IMR-90 (cell line): ENCODE measurements at regions not wholly inside any gene's neighbourhood (a gene's known extent, or its start where the extent isn't known, plus 50 kb on each side); places are given as distances from the start of the nearest gene placed in this dataset.

Source experiments
- ATAC-seq: fragments of 200-7000 bp; cut with Tn5 transposase; 2 replicates; pipeline ENCODE4 v1.9.1; 2020; ENCODE audit warnings: low read depth, mild to moderate bottlenecking, moderate library complexity
- BruUV-seq: library from RNA; stranded (reverse); fragments of 400-500 nt; replicated peaks from 2 replicates; lab custom pipeline; 2021; lab: Mats Ljungman, UMichigan
- CTCF ChIA-PET: fragments of 300-600 bp; formaldehyde crosslinking; extraction: SDS; loops from one replicate; lab custom pipeline; 2021; ENCODE audit warnings: antibody characterized with exemption; lab: Yijun Ruan, JAX
- POLR2A ChIA-PET: fragments of 300-600 bp; sonication (Branson Sonifier 250); formaldehyde crosslinking; loops from one replicate; lab custom pipeline; 2022; ENCODE audit warnings: antibody characterized with exemption; ENCODE audit not compliant: unreplicated experiment; lab: Charles Lee
- DNase-seq: peaks from one replicate; pipeline ENCODE4 v3.0.0; 2013
- H2AFZ ChIP-seq: replicated peaks from 2 replicates; pipeline ENCODE3; 2013; ENCODE audit warnings: low read length, mild to moderate bottlenecking; ENCODE audit not compliant: poor library complexity
- H2AK5ac ChIP-seq: 2 replicates; pipeline ENCODE4 v1.6.1; 2013; ENCODE audit warnings: low read depth, low read length, inconsistent platforms
- H2AK9ac ChIP-seq: replicated peaks from 2 replicates; pipeline ENCODE3; 2013; ENCODE audit warnings: mild to moderate bottlenecking, low read depth, low read length, moderate library complexity; ENCODE audit not compliant: poor library complexity
- H2BK120ac ChIP-seq: 2 replicates; pipeline ENCODE4 v1.6.1; 2013; ENCODE audit warnings: low read depth, low read length, inconsistent platforms
- H2BK15ac ChIP-seq: 3 replicates; pipeline ENCODE4 v1.6.1; 2013; ENCODE audit warnings: low read depth, low read length, inconsistent platforms
- H2BK20ac ChIP-seq: 2 replicates; pipeline ENCODE4 v1.6.1; 2013; ENCODE audit warnings: low read depth, mild to moderate bottlenecking, inconsistent platforms, low read length, moderate library complexity
- H2BK5ac ChIP-seq: 2 replicates; pipeline ENCODE4 v1.6.1; 2013; ENCODE audit warnings: mild to moderate bottlenecking, low read depth, low read length, inconsistent platforms; ENCODE audit not compliant: poor library complexity, severe bottlenecking
- H3K14ac ChIP-seq: replicated peaks from 2 replicates; pipeline ENCODE4 v1.6.1; 2013; ENCODE audit warnings: low read depth, low read length, inconsistent platforms
- H3K18ac ChIP-seq: 2 replicates; pipeline ENCODE4 v1.6.1; 2013; ENCODE audit warnings: low read depth, low read length, control low read depth
- H3K23ac ChIP-seq: 2 replicates; pipeline ENCODE4 v1.6.1; 2013; ENCODE audit warnings: low read depth, low read length, inconsistent platforms
- H3K27ac ChIP-seq: 2 replicates; pipeline ENCODE4 v1.5.1; 2013; ENCODE audit warnings: mild to moderate bottlenecking, control low read depth, low read length; ENCODE audit not compliant: insufficient read depth
- H3K27me3 ChIP-seq: 2 replicates; pipeline ENCODE4 v1.6.1; 2013; ENCODE audit warnings: low read length; ENCODE audit not compliant: control insufficient read depth, insufficient read depth
- H3K36me3 ChIP-seq: 2 replicates; pipeline ENCODE4 v1.6.1; 2013; ENCODE audit warnings: low read length, mixed read lengths; ENCODE audit not compliant: control insufficient read depth, insufficient read depth
- H3K4ac ChIP-seq: 2 replicates; pipeline ENCODE4 v1.6.1; 2013; ENCODE audit warnings: low read depth, low read length, inconsistent platforms
- H3K4me1 ChIP-seq: 2 replicates; pipeline ENCODE4 v1.6.1; 2013; ENCODE audit warnings: low read length, mixed read lengths; ENCODE audit not compliant: control insufficient read depth, insufficient read depth
- H3K4me2 ChIP-seq: 2 replicates; pipeline ENCODE4 v1.6.1; 2013; ENCODE audit warnings: low read depth, mild to moderate bottlenecking, control low read depth, low read length, moderate library complexity
- H3K4me3 ChIP-seq: 2 replicates; pipeline ENCODE4 v1.5.1; 2013; ENCODE audit warnings: low read depth, mild to moderate bottlenecking, control low read depth, low read length, moderate library complexity; ENCODE audit not compliant: insufficient read depth
- H3K56ac ChIP-seq: 2 replicates; pipeline ENCODE4 v1.6.1; 2013; ENCODE audit warnings: low read length, inconsistent platforms; ENCODE audit not compliant: insufficient read depth; ENCODE audit errors: extremely low read depth
- H3K79me1 ChIP-seq, 2 experiments: 2 replicates each; pipeline ENCODE4 v1.6.1; 2013; ENCODE audit warnings: low read length in 2 of 2, inconsistent platforms in 1 of 2, low read depth in 1 of 2
- H3K9ac ChIP-seq: 2 replicates; pipeline ENCODE4 v1.6.1; 2013; ENCODE audit warnings: low read depth, low read length, control low read depth
- H3K9me1 ChIP-seq: 2 replicates; pipeline ENCODE4 v1.6.1; 2013; ENCODE audit warnings: low read length, inconsistent platforms; ENCODE audit not compliant: insufficient read depth
- H3K9me3 ChIP-seq: 2 replicates; pipeline ENCODE4 v1.6.1; 2013; ENCODE audit warnings: low read length; ENCODE audit not compliant: control insufficient read depth, insufficient read depth
- H4K20me1 ChIP-seq: 2 replicates; pipeline ENCODE4 v1.6.1; 2013; ENCODE audit warnings: low read length, inconsistent platforms; ENCODE audit not compliant: insufficient read depth
- H4K5ac ChIP-seq: 2 replicates; pipeline ENCODE4 v1.6.1; 2013; ENCODE audit warnings: mild to moderate bottlenecking, low read depth, low read length, control low read depth
- H4K8ac ChIP-seq, 2 experiments: 2 replicates each; pipeline ENCODE4 v1.6.1; 2013; ENCODE audit warnings: low read depth in 2 of 2, low read length in 2 of 2, control low read depth in 1 of 2, inconsistent platforms in 1 of 2
- H4K91ac ChIP-seq: 2 replicates; pipeline ENCODE4 v1.6.1; 2013; ENCODE audit warnings: low read depth, low read length, inconsistent platforms; ENCODE audit not compliant: insufficient read depth
- CTCF ChIP-seq: conservative IDR thresholded peaks from 2 replicates; pipeline ENCODE4 v1.5.1; 2012; ENCODE audit warnings: mild to moderate bottlenecking, low read depth, low read length, improper control_type of control experiment
- RCOR1 ChIP-seq: IDR thresholded peaks from 2 replicates; pipeline ENCODE4 v1.6.1; 2012; ENCODE audit warnings: mild to moderate bottlenecking, low read length, improper control_type of control experiment; ENCODE audit not compliant: insufficient replicate concordance
- SMC3 ChIP-seq: fragments of 150-350 bp; IDR thresholded peaks from 2 replicates; pipeline ENCODE4 v1.6.1; 2016; ENCODE audit warnings: low read depth, mild to moderate bottlenecking, antibody characterized with exemption, low read length, moderate library complexity
- dilution Hi-C: fragments of 300-500 bp; cut with HindIII; formaldehyde crosslinking; loops from one replicate; pipeline ENCODE4 v1.14.3; 2018; ENCODE audit warnings: low sequenced_read_pairs; ENCODE audit not compliant: unreplicated experiment
- in situ Hi-C: fragments of 300-500 bp; cut with MboI; formaldehyde crosslinking; loops from 3 replicates; pipeline ENCODE4 v1.14.3; 2019; ENCODE audit warnings: low sequenced_read_pairs, inconsistent platforms, mixed read lengths
- intact Hi-C: fragments of 100-400 bp; cut with micrococcal nuclease; formaldehyde crosslinking; loops from 2 replicates; pipeline ENCODE4 v1.10.0; 2022

DNA sequence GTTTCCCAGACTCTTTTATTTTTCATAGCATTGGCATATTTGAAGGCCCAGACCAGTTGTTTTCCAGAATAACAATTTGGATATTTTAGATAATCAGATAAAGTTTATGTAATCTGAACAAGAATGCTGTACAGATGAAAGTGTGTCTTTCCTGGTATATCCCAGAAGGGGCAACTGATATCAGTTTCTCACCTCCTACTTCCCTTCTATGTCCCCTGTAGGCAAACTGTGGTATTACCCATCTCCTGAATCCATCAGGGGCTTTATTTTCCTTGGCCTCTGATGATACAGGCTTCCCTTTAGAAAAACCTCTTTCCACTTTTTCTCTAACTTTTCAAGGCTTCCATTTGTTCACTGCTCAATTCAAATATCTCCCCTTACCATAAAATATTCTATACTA, 87.5 kb upstream of the RGS1 start:
- ChIA-PET CTCF (no interaction called here), POLR2A (no interaction called here)
- H3K23ac ChIP-seq = no peak overlapping the region
- H4K91ac ChIP-seq = no peak overlapping the region
- H3K27me3 ChIP-seq = no peaks in the 10 kb centered on the region
- no peak overlapping the region for H2AFZ ChIP-seq
- H4K5ac ChIP-seq = no peak overlapping the region
- H3K36me3 ChIP-seq = no peaks in the 10 kb centered on the region
- 0 out of 2 replicates have a peak, but pooled peaks cover 2% of the 10 kb centered on the region for H3K4me1 ChIP-seq
- no peaks in the 10 kb centered on the region for H3K79me1 ChIP-seq
- H2AK5ac ChIP-seq = no peak overlapping the region
- no peaks in the 10 kb centered on the region for H3K9me3 ChIP-seq
- TF ChIP-seq RCOR1 (no peak), SMC3 (no peak), CTCF (0 out of 2 replicates have a peak, but pooled peaks have one; percentile 5)
- 0 out of 2 replicates have a peak overlapping the region, but pooled peaks have one; percentile 34 for H2BK120ac ChIP-seq
- BruUV-seq = no TSS peak
- no peak overlapping the region for H3K18ac ChIP-seq
- peak overlapping the region; percentile 55; the same call in 1 of the 2 replicates for H2BK20ac ChIP-seq
- no peak overlapping the region for H3K4ac ChIP-seq
- dilution Hi-C loops = loop anchor here (25.0 kb wide), 1 partner anchor 524 kb away; no protein-coding TSS in a partner anchor
- H4K20me1 ChIP-seq = no peaks in the 10 kb centered on the region
- H2BK5ac ChIP-seq = no peak overlapping the region
- no peak for ATAC-seq
- no peak for DNase-seq
- H3K4me2 ChIP-seq = no peak overlapping the region
- no peak overlapping the region for H3K9ac ChIP-seq
- H4K8ac ChIP-seq = no peak overlapping the region
- no peak overlapping the region for H3K27ac ChIP-seq
- intact Hi-C loops = loop anchor here (5.0 kb wide), 2 partner anchors 49 to 214 kb away; no protein-coding TSS in a partner anchor
- no peak overlapping the region for H3K56ac ChIP-seq
- H3K9me1 ChIP-seq = no peaks in the 10 kb centered on the region; the same call in 1 of the 2 replicates
- H2AK9ac ChIP-seq = no peak overlapping the region
- no peak overlapping the region for H3K4me3 ChIP-seq
- H3K14ac ChIP-seq = 0 out of 2 replicates have a peak overlapping the region, but pooled peaks have one; percentile 36
- in situ Hi-C loops = loop anchor here (10.0 kb wide), 1 partner anchor 47 kb away; no protein-coding TSS in a partner anchor
- H2BK15ac ChIP-seq = no peak overlapping the region
